ENCODE measurements at regions not wholly inside any gene's neighbourhood (a gene's known extent, or its start where the extent isn't known, plus 50 kb on each side); places are given as distances from the start of the nearest gene placed in this dataset.

DNA sequence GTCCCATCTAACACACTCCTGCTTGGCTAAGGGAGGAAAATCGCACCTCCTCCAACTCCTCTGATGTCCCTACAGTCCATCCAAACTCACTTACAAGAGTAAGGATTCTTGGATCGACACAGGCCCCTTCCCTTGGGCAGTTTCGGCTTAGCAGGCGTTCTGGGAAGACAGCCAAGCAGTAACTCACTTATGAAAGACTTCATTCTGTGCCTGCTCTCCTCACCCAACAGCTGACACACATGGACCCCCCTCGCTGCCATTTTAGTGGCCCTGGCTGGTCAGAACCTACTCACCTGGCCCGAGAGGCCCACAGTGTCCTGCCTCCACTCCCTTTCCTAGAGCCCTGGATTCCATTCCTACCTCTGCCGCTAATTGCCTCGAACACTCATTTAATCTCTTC lies 52.3 kb upstream of the BCL2L14 start:
- Mint-ChIP-seq H3K27me3 (ENCODE audit: low read depth) (no peaks in the 10 kb centered on the region), H3K27ac (no peak overlapping the region), H3K4me1 (peaks cover 13% of the 10 kb centered on the region), H3K4me3 (no peak overlapping the region), H3K36me3 (no peaks in the 10 kb centered on the region), H3K9me3 (no peaks in the 10 kb centered on the region)
- no peak for DNase-seq (ENCODE audit: low spot score)
- ChIA-PET POLR2A (no interaction called here), CTCF (interaction anchor here (1.0 to 1.6 kb wide), 10 partner anchors 10 to 473 kb away, joined by 3 to 24 read pairs (median 4); no protein-coding TSS in a partner anchor)
- TF ChIP-seq ZNF396 (CRISPR knock-in tag; IDR thresholded peaks at IDR 0.05; ENCODE audit: borderline replicate concordance): no peak
- TF ChIP-seq ESRRA (CRISPR knock-in tag; IDR thresholded peaks at IDR 0.05; ENCODE audit: borderline replicate concordance): no peak
- no peak for TF ChIP-seq ZNF671 (CRISPR knock-in tag; IDR thresholded peaks at IDR 0.05)
- no peak for ATAC-seq

- no peaks in the 10 kb centered on the region for H3K36me3 Mint-ChIP-seq
- no peak for ATAC-seq
- CTCF ChIA-PET: interaction anchor here (0.6 kb wide), 1 partner anchor 176 kb away, joined by 4 read pairs; no protein-coding TSS in a partner anchor
- no peaks in the 10 kb centered on the region for H3K9me3 Mint-ChIP-seq
- no peaks in the 10 kb centered on the region for H3K27me3 Mint-ChIP-seq (ENCODE audit: low read depth)
- no peak overlapping the region for H3K27ac Mint-ChIP-seq
- DNase-seq (ENCODE audit: low spot score): no peak
- POLR2A ChIA-PET: no interaction called here
- peaks cover 13% of the 10 kb centered on the region for H3K4me1 Mint-ChIP-seq
- H3K4me3 Mint-ChIP-seq: no peak overlapping the region
- TF ChIP-seq ZBTB21 (CRISPR knock-in tag; IDR thresholded peaks at IDR 0.05; ENCODE audit: borderline replicate concordance) (no peak), CTCF (IDR thresholded peaks at IDR 0.05) (no peak), TP53 (CRISPR knock-in tag; IDR thresholded peaks at IDR 0.05) (no peak), RELA (CRISPR knock-in tag; IDR thresholded peaks at IDR 0.05; ENCODE audit: borderline replicate concordance) (no peak), ZNF416 (CRISPR knock-in tag; IDR thresholded peaks at IDR 0.05) (no peak), ARID4B (CRISPR knock-in tag; IDR thresholded peaks at IDR 0.05; ENCODE audit: borderline replicate concordance) (no peak), ATF6 (CRISPR knock-in tag; IDR thresholded peaks at IDR 0.05) (no peak), NR2C2 (CRISPR knock-in tag; IDR thresholded peaks at IDR 0.05) (no peak), MXD4 (CRISPR knock-in tag; IDR thresholded peaks at IDR 0.05; ENCODE audit: borderline replicate concordance) (no peak), ELF4 (CRISPR knock-in tag; IDR thresholded peaks at IDR 0.05; ENCODE audit: low read depth) (no peak), NFE2L1 (CRISPR knock-in tag; IDR thresholded peaks at IDR 0.05) (no peak), AFF4 (CRISPR knock-in tag; IDR thresholded peaks at IDR 0.05; ENCODE audit: borderline replicate concordance) (no peak), GTF2I (CRISPR knock-in tag; conservative IDR thresholded peaks at IDR 0.05) (no peak)
- TF ChIP-seq, protein P1, sequence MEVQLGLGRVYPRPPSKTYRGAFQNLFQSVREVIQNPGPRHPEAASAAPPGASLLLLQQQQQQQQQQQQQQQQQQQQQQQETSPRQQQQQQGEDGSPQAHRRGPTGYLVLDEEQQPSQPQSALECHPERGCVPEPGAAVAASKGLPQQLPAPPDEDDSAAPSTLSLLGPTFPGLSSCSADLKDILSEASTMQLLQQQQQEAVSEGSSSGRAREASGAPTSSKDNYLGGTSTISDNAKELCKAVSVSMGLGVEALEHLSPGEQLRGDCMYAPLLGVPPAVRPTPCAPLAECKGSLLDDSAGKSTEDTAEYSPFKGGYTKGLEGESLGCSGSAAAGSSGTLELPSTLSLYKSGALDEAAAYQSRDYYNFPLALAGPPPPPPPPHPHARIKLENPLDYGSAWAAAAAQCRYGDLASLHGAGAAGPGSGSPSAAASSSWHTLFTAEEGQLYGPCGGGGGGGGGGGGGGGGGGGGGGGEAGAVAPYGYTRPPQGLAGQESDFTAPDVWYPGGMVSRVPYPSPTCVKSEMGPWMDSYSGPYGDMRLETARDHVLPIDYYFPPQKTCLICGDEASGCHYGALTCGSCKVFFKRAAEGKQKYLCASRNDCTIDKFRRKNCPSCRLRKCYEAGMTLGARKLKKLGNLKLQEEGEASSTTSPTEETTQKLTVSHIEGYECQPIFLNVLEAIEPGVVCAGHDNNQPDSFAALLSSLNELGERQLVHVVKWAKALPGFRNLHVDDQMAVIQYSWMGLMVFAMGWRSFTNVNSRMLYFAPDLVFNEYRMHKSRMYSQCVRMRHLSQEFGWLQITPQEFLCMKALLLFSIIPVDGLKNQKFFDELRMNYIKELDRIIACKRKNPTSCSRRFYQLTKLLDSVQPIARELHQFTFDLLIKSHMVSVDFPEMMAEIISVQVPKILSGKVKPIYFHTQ (CRISPR knock-in tag; IDR thresholded peaks at IDR 0.05): no peak
- TF ChIP-seq, protein P2, sequence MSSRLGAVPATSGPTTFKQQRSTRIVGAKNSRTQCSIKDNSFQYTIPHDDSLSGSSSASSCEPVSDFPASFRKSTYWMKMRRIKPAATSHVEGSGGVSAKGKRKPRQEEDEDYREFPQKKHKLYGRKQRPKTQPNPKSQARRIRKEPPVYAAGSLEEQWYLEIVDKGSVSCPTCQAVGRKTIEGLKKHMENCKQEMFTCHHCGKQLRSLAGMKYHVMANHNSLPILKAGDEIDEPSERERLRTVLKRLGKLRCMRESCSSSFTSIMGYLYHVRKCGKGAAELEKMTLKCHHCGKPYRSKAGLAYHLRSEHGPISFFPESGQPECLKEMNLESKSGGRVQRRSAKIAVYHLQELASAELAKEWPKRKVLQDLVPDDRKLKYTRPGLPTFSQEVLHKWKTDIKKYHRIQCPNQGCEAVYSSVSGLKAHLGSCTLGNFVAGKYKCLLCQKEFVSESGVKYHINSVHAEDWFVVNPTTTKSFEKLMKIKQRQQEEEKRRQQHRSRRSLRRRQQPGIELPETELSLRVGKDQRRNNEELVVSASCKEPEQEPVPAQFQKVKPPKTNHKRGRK (CRISPR knock-in tag; IDR thresholded peaks at IDR 0.05; ENCODE audit: borderline replicate concordance): no peak
These were observed 50.9 kb upstream of the BCL2L14 start for GRCh38 chr12:12019881-12020280.

Data from WTC11 (cell line).